KMS-11 (cell line): ENCODE measurements at regions not wholly inside any gene's neighbourhood (a gene's known extent, or its start where the extent isn't known, plus 50 kb on each side); places are given as distances from the start of the nearest gene placed in this dataset.

Experiments used
- H2AFZ ChIP-seq: fragments of 200-600 bp; sonication (generic); 2 replicates; pipeline ENCODE4 v1.6.1; 2016; ENCODE audit warnings: antibody characterized with exemption, mixed run types, low read depth
- H3K27ac ChIP-seq: fragments of 200-600 bp; sonication (generic); 2 replicates; pipeline ENCODE4 v1.6.1; 2016; ENCODE audit warnings: mild to moderate bottlenecking, mixed run types
- H3K27me3 ChIP-seq: fragments of 200-600 bp; sonication (generic); 2 replicates; pipeline ENCODE4 v1.6.1; 2017; ENCODE audit warnings: mild to moderate bottlenecking, low read depth, mixed run types, moderate library complexity; ENCODE audit not compliant: insufficient read depth
- H3K36me3 ChIP-seq: fragments of 200-600 bp; sonication (generic); 2 replicates; pipeline ENCODE4 v1.6.1; 2017; ENCODE audit warnings: mild to moderate bottlenecking, mixed run types; ENCODE audit not compliant: insufficient read depth
- H3K4me1 ChIP-seq: fragments of 200-600 bp; sonication (generic); 2 replicates; pipeline ENCODE4 v1.6.1; 2016; ENCODE audit warnings: mild to moderate bottlenecking, low read depth, mixed run types; ENCODE audit not compliant: poor library complexity, severe bottlenecking
- H3K4me2 ChIP-seq: fragments of 200-600 bp; sonication (generic); 2 replicates; pipeline ENCODE4 v1.7.0; 2016; ENCODE audit warnings: mild to moderate bottlenecking, mixed run types
- H3K4me3 ChIP-seq: fragments of 200-600 bp; sonication (generic); IDR thresholded peaks from 2 replicates; pipeline ENCODE4 v1.6.1; 2017; ENCODE audit warnings: low read depth, low read length, mixed read lengths; ENCODE audit not compliant: insufficient read depth
- H3K79me2 ChIP-seq: fragments of 200-600 bp; sonication (generic); 2 replicates; pipeline ENCODE4 v1.6.1; 2016; ENCODE audit warnings: low read depth, mixed run types; ENCODE audit not compliant: insufficient read depth
- H3K9ac ChIP-seq: fragments of 200-600 bp; sonication (generic); 2 replicates; pipeline ENCODE4 v1.6.1; 2016; ENCODE audit warnings: mild to moderate bottlenecking, mixed run types
- H4K20me1 ChIP-seq: fragments of 200-600 bp; sonication (generic); 2 replicates; pipeline ENCODE4 v1.6.1; 2016; ENCODE audit warnings: mild to moderate bottlenecking, mixed run types; ENCODE audit not compliant: insufficient read depth
- TF ChIP-seq, protein P1 (sequence below): fragments of 200-600 bp; sonication (generic); conservative IDR thresholded peaks from 2 replicates; pipeline ENCODE4 v1.6.1; 2017; ENCODE audit warnings: low read depth, mild to moderate bottlenecking, antibody characterized with exemption, low read length, moderate library complexity, mixed read lengths

DNA sequence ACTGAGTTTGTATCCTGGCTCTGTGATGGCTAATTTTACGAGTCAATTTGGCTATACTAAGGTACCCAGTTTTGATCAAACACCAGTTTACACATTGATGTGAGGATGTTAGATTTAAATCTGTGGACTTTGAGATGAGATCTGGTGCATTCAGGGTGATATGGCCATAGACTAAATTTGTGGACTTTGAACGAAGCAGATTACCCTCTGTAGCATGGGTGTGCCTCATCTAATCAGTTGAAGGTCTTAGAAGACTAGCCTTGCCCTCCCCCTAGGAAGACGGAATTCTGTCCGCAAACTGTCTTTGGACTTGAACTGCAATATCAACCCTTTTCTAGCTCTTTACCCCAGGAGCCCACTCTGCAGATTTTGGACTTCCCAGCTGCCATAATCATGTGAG, 547.8 kb upstream of the CITED2 start:
- TF ChIP-seq, protein P1, sequence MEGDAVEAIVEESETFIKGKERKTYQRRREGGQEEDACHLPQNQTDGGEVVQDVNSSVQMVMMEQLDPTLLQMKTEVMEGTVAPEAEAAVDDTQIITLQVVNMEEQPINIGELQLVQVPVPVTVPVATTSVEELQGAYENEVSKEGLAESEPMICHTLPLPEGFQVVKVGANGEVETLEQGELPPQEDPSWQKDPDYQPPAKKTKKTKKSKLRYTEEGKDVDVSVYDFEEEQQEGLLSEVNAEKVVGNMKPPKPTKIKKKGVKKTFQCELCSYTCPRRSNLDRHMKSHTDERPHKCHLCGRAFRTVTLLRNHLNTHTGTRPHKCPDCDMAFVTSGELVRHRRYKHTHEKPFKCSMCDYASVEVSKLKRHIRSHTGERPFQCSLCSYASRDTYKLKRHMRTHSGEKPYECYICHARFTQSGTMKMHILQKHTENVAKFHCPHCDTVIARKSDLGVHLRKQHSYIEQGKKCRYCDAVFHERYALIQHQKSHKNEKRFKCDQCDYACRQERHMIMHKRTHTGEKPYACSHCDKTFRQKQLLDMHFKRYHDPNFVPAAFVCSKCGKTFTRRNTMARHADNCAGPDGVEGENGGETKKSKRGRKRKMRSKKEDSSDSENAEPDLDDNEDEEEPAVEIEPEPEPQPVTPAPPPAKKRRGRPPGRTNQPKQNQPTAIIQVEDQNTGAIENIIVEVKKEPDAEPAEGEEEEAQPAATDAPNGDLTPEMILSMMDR = no peak
- H4K20me1 ChIP-seq = no peaks in the 10 kb centered on the region

DNA sequence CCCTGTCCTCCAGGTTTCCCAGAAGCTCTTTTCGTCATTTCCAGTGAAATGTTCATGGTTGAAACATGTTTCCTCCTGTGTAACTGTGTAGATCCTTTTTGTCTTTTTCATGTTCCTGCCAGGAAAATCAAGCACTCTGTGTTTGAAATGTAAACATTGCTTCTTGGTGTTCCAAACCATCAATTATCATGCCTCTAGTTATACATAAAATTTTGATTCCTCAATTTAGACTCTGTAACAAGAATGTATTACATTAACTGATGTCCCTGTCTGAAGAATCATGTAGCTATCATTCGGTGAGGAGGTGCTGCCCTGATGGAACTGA, 546.3 kb upstream of the CITED2 start:
- Histone ChIP-seq H3K36me3 (no peaks in the 10 kb centered on the region), H3K27ac (no peak overlapping the region), H3K79me2 (no peaks in the 10 kb centered on the region), H2AFZ (no peak overlapping the region), H3K4me1 (no peaks in the 10 kb centered on the region), H4K20me1 (no peaks in the 10 kb centered on the region), H3K9ac (no peak overlapping the region), H3K4me3 (no peak overlapping the region), H3K4me2 (no peak overlapping the region), H3K27me3 (no peaks in the 10 kb centered on the region)
- TF ChIP-seq, protein P1 = no peak

More for the DNA sequence above, 547.8 kb upstream of the CITED2 start:
- no peak overlapping the region for H3K4me2 ChIP-seq
- H3K4me3 ChIP-seq = no peak overlapping the region
- no peak overlapping the region for H3K27ac ChIP-seq
- no peaks in the 10 kb centered on the region for H3K36me3 ChIP-seq
- no peak overlapping the region for H2AFZ ChIP-seq
- H3K9ac ChIP-seq = no peak overlapping the region
- no peaks in the 10 kb centered on the region for H3K79me2 ChIP-seq
- H3K27me3 ChIP-seq = no peaks in the 10 kb centered on the region
- H3K4me1 ChIP-seq = no peaks in the 10 kb centered on the region

DNA sequence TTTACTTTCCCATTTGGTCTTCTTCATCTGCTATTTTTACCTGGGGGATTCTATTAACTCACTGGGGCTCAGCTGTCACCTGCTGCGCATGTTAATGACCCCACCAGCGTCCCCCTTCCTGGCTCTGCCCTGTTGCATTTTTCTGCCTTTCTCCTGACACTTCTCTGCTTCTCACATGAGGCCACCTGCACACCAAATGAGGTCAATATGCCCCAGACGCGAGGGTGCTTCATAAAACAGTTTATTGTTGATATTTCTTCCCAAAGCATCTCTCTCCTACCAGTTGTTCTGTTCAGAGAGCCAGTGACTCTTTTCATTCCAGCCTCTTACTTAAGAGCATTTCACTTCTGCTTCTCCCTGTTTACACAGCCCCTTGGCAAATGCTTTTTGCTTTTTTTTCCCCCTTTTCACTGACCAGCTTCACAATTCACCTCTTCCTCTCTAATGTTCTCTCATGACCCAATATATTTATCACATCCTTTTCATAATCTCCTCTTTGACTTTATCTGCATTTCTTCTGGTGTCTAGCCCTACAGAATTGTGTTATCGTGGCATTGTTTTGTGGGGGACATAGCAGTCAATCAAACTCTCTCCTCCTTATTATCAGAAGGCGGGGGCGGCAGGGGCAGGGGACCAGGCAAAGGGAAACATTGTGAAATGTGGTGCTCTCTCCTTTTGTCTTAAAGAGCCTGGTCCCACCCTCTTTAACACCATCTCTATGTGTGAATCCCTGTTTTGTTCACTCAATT, 545.8 kb upstream of the CITED2 start:
- Histone ChIP-seq H4K20me1 (no peaks in the 10 kb centered on the region), H3K4me3 (no peak overlapping the region), H3K79me2 (no peaks in the 10 kb centered on the region), H3K4me2 (no peak overlapping the region), H3K27me3 (no peaks in the 10 kb centered on the region), H2AFZ (no peak overlapping the region), H3K9ac (no peak overlapping the region), H3K36me3 (no peaks in the 10 kb centered on the region), H3K4me1 (no peaks in the 10 kb centered on the region), H3K27ac (no peak overlapping the region)
- TF ChIP-seq, protein P1 = no peak

DNA sequence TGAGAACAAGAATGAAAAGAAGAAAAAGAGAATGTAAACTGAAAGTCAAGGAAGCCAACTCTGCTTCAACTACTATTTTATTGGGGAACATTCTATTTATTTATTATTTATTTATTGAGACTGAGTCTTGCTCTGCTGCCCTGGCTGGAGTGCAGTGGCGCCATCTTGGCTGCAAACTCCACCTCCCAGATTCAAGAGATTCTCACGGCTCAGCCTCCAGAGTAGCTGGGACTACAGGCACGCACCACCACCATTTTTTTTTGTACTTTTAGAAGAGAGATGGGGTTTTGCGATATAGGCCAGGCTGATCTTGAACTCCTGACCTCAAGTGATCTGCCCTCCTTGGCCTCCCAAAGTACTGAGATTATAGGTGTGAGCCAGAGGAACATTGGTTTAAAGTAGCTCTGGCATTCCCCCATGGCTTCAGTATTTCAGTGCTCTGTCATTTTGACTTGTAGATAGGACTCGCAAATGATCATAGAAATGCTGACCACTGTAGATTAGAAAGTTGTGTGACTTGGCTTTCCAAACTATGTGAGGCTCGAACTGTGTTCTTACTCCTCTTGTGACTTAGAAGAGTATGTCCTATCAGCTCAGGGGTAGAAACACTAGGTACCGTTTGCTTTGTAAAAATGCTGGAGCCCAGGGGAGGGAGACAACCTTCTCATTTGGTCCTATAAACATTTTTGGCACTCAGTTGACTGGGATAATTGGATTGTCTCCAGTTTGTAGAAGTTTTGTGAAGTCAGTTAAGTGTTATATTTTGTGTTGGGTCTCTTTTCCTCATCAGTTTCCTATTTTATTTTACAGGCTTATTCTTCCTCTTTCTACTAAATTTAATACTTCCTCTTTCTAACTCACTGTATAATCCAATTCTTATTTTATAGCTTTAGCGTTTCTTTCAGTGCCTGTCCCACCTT, 544.9 kb upstream of the CITED2 start:
- Histone ChIP-seq H3K9ac (no peak overlapping the region), H3K36me3 (no peaks in the 10 kb centered on the region), H3K4me3 (no peak overlapping the region), H4K20me1 (no peaks in the 10 kb centered on the region), H3K4me1 (no peaks in the 10 kb centered on the region), H3K4me2 (no peak overlapping the region), H3K79me2 (no peaks in the 10 kb centered on the region), H2AFZ (no peak overlapping the region), H3K27ac (no peak overlapping the region), H3K27me3 (no peaks in the 10 kb centered on the region)
- TF ChIP-seq, protein P1 = no peak
